Activated naive CD4-positive, alpha-beta T cell treated with anti-CD3 and anti-CD28 coated beads, Interleukin-2, amount 50 U/mL, for 24 hours (primary cell): ENCODE measurements at regions not wholly inside any gene's neighbourhood (a gene's known extent, or its start where the extent isn't known, plus 50 kb on each side); places are given as distances from the start of the nearest gene placed in this dataset.
"Not testable (repeated sequence)": the region's sequence is repeated elsewhere in the genome, so short reads cannot be mapped to it uniquely, and the experiment has no call there.

Experiments
- H3K27ac Mint-ChIP-seq: one replicate; pipeline ENCODE4 v1.8.0; 2021; ENCODE audit warnings: mild to moderate bottlenecking, mixed read lengths
- H3K27me3 Mint-ChIP-seq: one replicate; pipeline ENCODE4 v1.8.0; 2021; ENCODE audit warnings: mixed read lengths
- H3K36me3 Mint-ChIP-seq: one replicate; pipeline ENCODE4 v1.8.0; 2021; ENCODE audit warnings: mixed read lengths
- H3K4me1 Mint-ChIP-seq: one replicate; pipeline ENCODE4 v1.8.0; 2021; ENCODE audit warnings: mixed read lengths
- H3K4me3 Mint-ChIP-seq: one replicate; pipeline ENCODE4 v1.8.0; 2021; ENCODE audit warnings: mild to moderate bottlenecking, mixed read lengths
- H3K9me3 Mint-ChIP-seq: one replicate; pipeline ENCODE4 v1.8.0; 2021; ENCODE audit warnings: mixed read lengths

GRCh38 chr1:208462761-208463160, 218.6 kb upstream of the PLXNA2 start:
- no peak overlapping the region for H3K27ac Mint-ChIP-seq
- no peaks in the 10 kb centered on the region for H3K9me3 Mint-ChIP-seq
- H3K36me3 Mint-ChIP-seq: no peaks in the 10 kb centered on the region
- H3K4me3 Mint-ChIP-seq: no peak overlapping the region
- H3K4me1 Mint-ChIP-seq: no peaks in the 10 kb centered on the region
- peaks cover 5% of the 10 kb centered on the region for H3K27me3 Mint-ChIP-seq

- Mint-ChIP-seq H3K36me3 (no peaks in the 10 kb centered on the region), H3K9me3 (no peaks in the 10 kb centered on the region), H3K27ac (no peak overlapping the region), H3K4me3 (no peak overlapping the region), H3K27me3 (peaks cover 5% of the 10 kb centered on the region), H3K4me1 (no peaks in the 10 kb centered on the region)
These were observed 221.1 kb upstream of the PLXNA2 start for GRCh38 chr1:208465266-208465665.

GRCh38 chr1:208465786-208466590, 221.8 kb upstream of the PLXNA2 start:
- Mint-ChIP-seq H3K36me3 (no peaks in the 10 kb centered on the region), H3K27me3 (peaks cover 5% of the 10 kb centered on the region), H3K9me3 (no peaks in the 10 kb centered on the region), H3K4me3 (no peak overlapping the region), H3K4me1 (no peaks in the 10 kb centered on the region), H3K27ac (no peak overlapping the region)

- Mint-ChIP-seq H3K9me3 (no peaks in the 10 kb centered on the region), H3K27me3 (peaks cover 5% of the 10 kb centered on the region), H3K36me3 (no peaks in the 10 kb centered on the region), H3K4me1 (no peaks in the 10 kb centered on the region), H3K27ac (no peak overlapping the region), H3K4me3 (no peak overlapping the region)
These were observed 223.1 kb upstream of the PLXNA2 start for GRCh38 chr1:208467151-208467780.

- Mint-ChIP-seq H3K27ac (no peak overlapping the region), H3K9me3 (no peaks in the 10 kb centered on the region), H3K4me3 (no peak overlapping the region), H3K27me3 (peaks cover 5% of the 10 kb centered on the region), H3K36me3 (no peaks in the 10 kb centered on the region), H3K4me1 (no peaks in the 10 kb centered on the region)
These were observed 231.3 kb upstream of the PLXNA2 start for GRCh38 chr1:208475449-208475848.

GRCh38 chr1:208475951-208476845, 232.0 kb upstream of the PLXNA2 start:
- Mint-ChIP-seq H3K27ac (no peak overlapping the region), H3K9me3 (no peaks in the 10 kb centered on the region), H3K36me3 (no peaks in the 10 kb centered on the region), H3K27me3 (peaks cover 5% of the 10 kb centered on the region), H3K4me1 (no peaks in the 10 kb centered on the region), H3K4me3 (no peak overlapping the region)

GRCh38 chr1:208476846-208477170, 232.6 kb upstream of the PLXNA2 start:
- Mint-ChIP-seq H3K36me3 (no peaks in the 10 kb centered on the region), H3K27me3 (peaks cover 5% of the 10 kb centered on the region), H3K4me1 (no peaks in the 10 kb centered on the region), H3K27ac (no peak overlapping the region), H3K4me3 (no peak overlapping the region), H3K9me3 (no peaks in the 10 kb centered on the region)

GRCh38 chr1:208479435-208479834, 235.3 kb upstream of the PLXNA2 start:
- H3K36me3 Mint-ChIP-seq: no peaks in the 10 kb centered on the region
- H3K4me1 Mint-ChIP-seq: no peaks in the 10 kb centered on the region
- H3K27me3 Mint-ChIP-seq: peaks cover 3% of the 10 kb centered on the region
- no peak overlapping the region for H3K27ac Mint-ChIP-seq
- H3K4me3 Mint-ChIP-seq: no peak overlapping the region
- H3K9me3 Mint-ChIP-seq: no peaks in the 10 kb centered on the region

GRCh38 chr1:208485512-208485911, 241.3 kb upstream of the PLXNA2 start:
- Mint-ChIP-seq H3K36me3 (no peaks in the 10 kb centered on the region), H3K27ac (no peak overlapping the region), H3K4me1 (no peaks in the 10 kb centered on the region), H3K27me3 (peaks cover 3% of the 10 kb centered on the region), H3K9me3 (no peaks in the 10 kb centered on the region), H3K4me3 (no peak overlapping the region)

- Mint-ChIP-seq H3K4me3 (no peak overlapping the region), H3K27me3 (peaks cover 3% of the 10 kb centered on the region), H3K4me1 (no peaks in the 10 kb centered on the region), H3K9me3 (no peaks in the 10 kb centered on the region), H3K36me3 (no peaks in the 10 kb centered on the region), H3K27ac (no peak overlapping the region)
These were observed 242.5 kb upstream of the PLXNA2 start for GRCh38 chr1:208486677-208487076.

GRCh38 chr1:208488432-208488831, 244.2 kb upstream of the PLXNA2 start:
- not testable (repeated sequence) for H3K4me1 Mint-ChIP-seq, H3K9me3 Mint-ChIP-seq, H3K36me3 Mint-ChIP-seq, H3K4me3 Mint-ChIP-seq, H3K27me3 Mint-ChIP-seq, H3K27ac Mint-ChIP-seq

- no peak overlapping the region for H3K4me3 Mint-ChIP-seq
- no peaks in the 10 kb centered on the region for H3K4me1 Mint-ChIP-seq
- H3K27ac Mint-ChIP-seq: no peak overlapping the region
- H3K9me3 Mint-ChIP-seq: peaks cover 5% of the 10 kb centered on the region
- peaks cover 5% of the 10 kb centered on the region for H3K27me3 Mint-ChIP-seq
- H3K36me3 Mint-ChIP-seq: peaks cover 2% of the 10 kb centered on the region
These were observed 252.5 kb upstream of the PLXNA2 start for GRCh38 chr1:208496467-208497371.

GRCh38 chr1:208497866-208498541, 253.8 kb upstream of the PLXNA2 start:
- Mint-ChIP-seq H3K27me3 (peaks cover 5% of the 10 kb centered on the region), H3K9me3 (peaks cover 5% of the 10 kb centered on the region), H3K4me3 (no peak overlapping the region), H3K36me3 (peaks cover 2% of the 10 kb centered on the region), H3K4me1 (no peaks in the 10 kb centered on the region), H3K27ac (no peak overlapping the region)

- H3K4me3 Mint-ChIP-seq: no peak overlapping the region
These were observed 254.8 kb upstream of the PLXNA2 start for GRCh38 chr1:208499026-208499425.

GRCh38 chr1:208499601-208500000, 255.4 kb upstream of the PLXNA2 start:
- Mint-ChIP-seq H3K27me3 (peaks cover 6% of the 10 kb centered on the region), H3K27ac (no peak overlapping the region), H3K4me3 (no peak overlapping the region), H3K9me3 (peaks cover 5% of the 10 kb centered on the region), H3K36me3 (peaks cover 2% of the 10 kb centered on the region), H3K4me1 (no peaks in the 10 kb centered on the region)

More at GRCh38 chr1:208499026-208499425, 254.8 kb upstream of the PLXNA2 start:
- Mint-ChIP-seq H3K27me3 (peaks cover 4% of the 10 kb centered on the region), H3K36me3 (peaks cover 2% of the 10 kb centered on the region), H3K4me1 (no peaks in the 10 kb centered on the region), H3K9me3 (peaks cover 5% of the 10 kb centered on the region), H3K27ac (no peak overlapping the region)
